ENCODE measurements at regions not wholly inside any gene's neighbourhood (a gene's known extent, or its start where the extent isn't known, plus 50 kb on each side); places are given as distances from the start of the nearest gene placed in this dataset.

DNA sequence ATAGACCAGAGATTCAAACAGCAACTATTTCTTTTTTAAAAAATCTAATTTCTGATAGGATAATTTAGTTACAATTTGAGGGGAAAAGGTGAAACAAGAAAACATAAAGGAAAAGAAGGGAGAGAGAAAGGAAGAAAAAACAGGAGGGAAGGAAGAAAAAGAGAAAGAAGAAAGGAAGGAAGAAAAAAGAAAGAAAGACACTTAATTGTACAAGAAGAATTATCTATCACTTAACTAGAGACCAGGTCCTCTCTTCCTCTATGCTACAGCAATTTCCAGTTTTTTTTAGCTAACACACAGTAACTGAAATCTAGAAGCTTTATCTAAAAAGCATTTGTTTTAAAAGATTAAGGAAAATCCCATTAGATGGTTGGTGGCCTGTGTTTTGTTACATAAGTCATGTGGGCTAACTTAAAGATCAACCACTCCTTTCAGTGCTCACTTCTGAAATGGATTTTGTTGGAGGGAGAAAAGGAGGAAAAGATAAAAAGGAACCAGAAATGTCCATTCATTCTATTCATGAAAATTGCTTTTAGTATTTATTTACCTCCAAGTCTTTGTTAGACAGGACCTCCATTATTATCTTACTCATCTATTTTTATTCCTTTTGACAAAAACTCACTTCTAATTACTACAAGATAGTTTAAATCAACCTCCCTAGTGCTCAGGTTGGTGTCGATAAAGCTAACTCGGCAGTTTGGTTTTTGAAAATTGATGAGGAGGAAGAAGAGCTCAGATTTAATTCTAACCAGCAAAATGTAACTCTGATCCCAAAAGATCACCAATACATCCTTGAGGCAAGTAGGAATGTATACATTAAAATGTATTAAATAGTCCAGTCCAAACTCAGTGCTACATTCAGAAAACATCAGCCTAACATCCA lies 251.5 kb upstream of the FN1 start:
- TF ChIP-seq, protein P1, sequence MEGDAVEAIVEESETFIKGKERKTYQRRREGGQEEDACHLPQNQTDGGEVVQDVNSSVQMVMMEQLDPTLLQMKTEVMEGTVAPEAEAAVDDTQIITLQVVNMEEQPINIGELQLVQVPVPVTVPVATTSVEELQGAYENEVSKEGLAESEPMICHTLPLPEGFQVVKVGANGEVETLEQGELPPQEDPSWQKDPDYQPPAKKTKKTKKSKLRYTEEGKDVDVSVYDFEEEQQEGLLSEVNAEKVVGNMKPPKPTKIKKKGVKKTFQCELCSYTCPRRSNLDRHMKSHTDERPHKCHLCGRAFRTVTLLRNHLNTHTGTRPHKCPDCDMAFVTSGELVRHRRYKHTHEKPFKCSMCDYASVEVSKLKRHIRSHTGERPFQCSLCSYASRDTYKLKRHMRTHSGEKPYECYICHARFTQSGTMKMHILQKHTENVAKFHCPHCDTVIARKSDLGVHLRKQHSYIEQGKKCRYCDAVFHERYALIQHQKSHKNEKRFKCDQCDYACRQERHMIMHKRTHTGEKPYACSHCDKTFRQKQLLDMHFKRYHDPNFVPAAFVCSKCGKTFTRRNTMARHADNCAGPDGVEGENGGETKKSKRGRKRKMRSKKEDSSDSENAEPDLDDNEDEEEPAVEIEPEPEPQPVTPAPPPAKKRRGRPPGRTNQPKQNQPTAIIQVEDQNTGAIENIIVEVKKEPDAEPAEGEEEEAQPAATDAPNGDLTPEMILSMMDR (IDR thresholded peaks at IDR 0.05; ENCODE audit: control extremely low read depth in 1 of 3, insufficient read depth in 1 of 3, low read depth in 1 of 3, low read length in 3 of 3) = no peak
- TF ChIP-seq, protein P2, sequence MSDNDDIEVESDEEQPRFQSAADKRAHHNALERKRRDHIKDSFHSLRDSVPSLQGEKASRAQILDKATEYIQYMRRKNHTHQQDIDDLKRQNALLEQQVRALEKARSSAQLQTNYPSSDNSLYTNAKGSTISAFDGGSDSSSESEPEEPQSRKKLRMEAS (IDR thresholded peaks at IDR 0.05) = no peak
- TF ChIP-seq POU5F1 (IDR thresholded peaks at IDR 0.05; ENCODE audit: low read depth, low read length) = no peak
- TF ChIP-seq SP2 (IDR thresholded peaks at IDR 0.05; ENCODE audit: low read length) = no peak
- no peak for TF ChIP-seq POLR2AphosphoS5 (IDR thresholded peaks at IDR 0.05; ENCODE audit: low read depth, low read length)
- TF ChIP-seq CREB1 (IDR thresholded peaks at IDR 0.05) = no peak
- TF ChIP-seq EZH2 (IDR thresholded peaks at IDR 0.05; ENCODE audit: low read depth, low read length, severe bottlenecking) = no peak
- TF ChIP-seq BRCA1 (IDR thresholded peaks at IDR 0.05; ENCODE audit: low read depth, low read length) = no peak
- TF ChIP-seq POLR2A (IDR thresholded peaks at IDR 0.05; ENCODE audit: control extremely low read depth in 1 of 2, low read depth in 2 of 2, low read length in 2 of 2) = no peak

Data from H1 (cell line).